GM12878 (cell line): ENCODE measurements at regions not wholly inside any gene's neighbourhood (a gene's known extent, or its start where the extent isn't known, plus 50 kb on each side); places are given as distances from the start of the nearest gene placed in this dataset.

Source experiments
- ATAC-seq: fragments of 200-7000 bp; cut with Tn5 transposase; 3 replicates; pipeline ENCODE4 v1.9.1; 2020; ENCODE audit warnings: mild to moderate bottlenecking, moderate library complexity
- BruUV-seq: library from RNA; stranded (reverse); fragments of 400-500 nt; replicated peaks from 2 replicates; lab custom pipeline; 2021; lab: Mats Ljungman, UMichigan
- CTCF ChIA-PET: fragments of 300-600 bp; sonication (Branson Sonifier 250); formaldehyde crosslinking; extraction: SDS; loops from one replicate; lab custom pipeline; 2021; ENCODE audit warnings: inconsistent platforms; lab: Yijun Ruan, JAX
- POLR2A ChIA-PET: fragments of 350-600 bp; formaldehyde crosslinking; extraction: SDS; loops from one replicate; lab custom pipeline; 2021; ENCODE audit warnings: inconsistent platforms; lab: Charles Lee
- RAD21 ChIA-PET: fragments of 300-600 bp; sonication (Branson Sonifier 250); formaldehyde crosslinking; loops from one replicate; lab custom pipeline; 2023; ENCODE audit warnings: antibody characterized with exemption; ENCODE audit not compliant: unreplicated experiment; lab: Charles Lee
- SMC1A ChIA-PET: fragments of 300-600 bp; sonication (Branson Sonifier 250); formaldehyde crosslinking; loops from one replicate; lab custom pipeline; 2023; ENCODE audit not compliant: unreplicated experiment, uncharacterized antibody; lab: Charles Lee
- DNase-seq: peaks from one replicate; pipeline ENCODE4 v3.0.0-alpha.2; 2011; ENCODE audit warnings: low read depth, low spot score
- FAIRE-seq: peaks from 3 replicates; lab custom pipeline; 2011; peaks lifted over from hg19 to GRCh38; lab: Jason Lieb, UNC
- H2AFZ ChIP-seq: 2 replicates; pipeline ENCODE4 v1.6.0; 2011; ENCODE audit warnings: low read depth, low read length, control low read depth; ENCODE audit not compliant: control insufficient read depth
- H3K27ac ChIP-seq: 2 replicates; pipeline ENCODE4 v1.5.1; 2011; ENCODE audit warnings: control low read depth; ENCODE audit not compliant: control insufficient read depth, insufficient read depth
- H3K27me3 ChIP-seq, 2 experiments: replicated peaks in 1 of 2; 2 replicates each; pipeline versions ENCODE4 v1.6.0 to v1.6.1; 2011; ENCODE audit warnings: low read length in 1 of 2; ENCODE audit not compliant: control insufficient read depth in 2 of 2, insufficient read depth in 2 of 2
- H3K36me3 ChIP-seq, 2 experiments: 2 replicates each; pipeline ENCODE4 v1.5.1; 2011; ENCODE audit warnings: low read length in 1 of 2; ENCODE audit not compliant: control insufficient read depth in 2 of 2, insufficient read depth in 2 of 2
- H3K4me1 ChIP-seq: 2 replicates; pipeline ENCODE4 v1.6.1; 2011; ENCODE audit warnings: mild to moderate bottlenecking, low read length, moderate library complexity, mixed read lengths; ENCODE audit not compliant: control insufficient read depth, insufficient read depth
- H3K4me2 ChIP-seq: 2 replicates; pipeline ENCODE4 v1.6.0; 2011; ENCODE audit warnings: control low read depth; ENCODE audit not compliant: control insufficient read depth, insufficient read depth
- H3K4me3 ChIP-seq: fragments of 200-600 bp; sonication (generic); 2 replicates; pipeline ENCODE4 v1.5.1; 2016
- H3K79me2 ChIP-seq: 2 replicates; pipeline ENCODE4 v1.6.0; 2011; ENCODE audit warnings: low read length; ENCODE audit not compliant: control insufficient read depth, insufficient read depth
- H3K9ac ChIP-seq: 2 replicates; pipeline ENCODE4 v1.8.0; 2011; ENCODE audit warnings: low read length, control low read depth, mixed read lengths; ENCODE audit not compliant: control insufficient read depth, insufficient read depth
- H3K9me3 ChIP-seq: replicated peaks from 3 replicates; pipeline ENCODE4 v1.5.1; 2011; ENCODE audit warnings: mild to moderate bottlenecking, low read length; ENCODE audit not compliant: control insufficient read depth, insufficient read depth
- H4K20me1 ChIP-seq: 2 replicates; pipeline ENCODE4 v1.6.0; 2011; ENCODE audit not compliant: control insufficient read depth, insufficient read depth
- BACH1 ChIP-seq: fragments of 450-650 bp; IDR thresholded peaks from 2 replicates; pipeline ENCODE4 v1.6.1; 2017; ENCODE audit warnings: mild to moderate bottlenecking, borderline replicate concordance
- EZH2 ChIP-seq: IDR thresholded peaks from 2 replicates; pipeline ENCODE4 v1.6.1; 2012; ENCODE audit warnings: low read depth, mild to moderate bottlenecking, control low read depth, inconsistent platforms, low read length, borderline replicate concordance; ENCODE audit not compliant: control insufficient read depth
- KDM1A ChIP-seq: fragments of 200-600 bp; sonication (generic); IDR thresholded peaks from 2 replicates; pipeline ENCODE4 v1.6.1; 2016; ENCODE audit warnings: borderline replicate concordance
- KLF5 ChIP-seq: fragments of 450-650 bp; IDR thresholded peaks from 2 replicates; pipeline ENCODE4 v1.6.1; 2014; ENCODE audit warnings: mild to moderate bottlenecking; ENCODE audit not compliant: partially characterized antibody
- NFXL1 ChIP-seq: fragments of 450-650 bp; IDR thresholded peaks from 2 replicates; pipeline ENCODE4 v1.6.1; 2017; ENCODE audit warnings: antibody characterized with exemption, mild to moderate bottlenecking, borderline replicate concordance
- NRF1 ChIP-seq: conservative IDR thresholded peaks from 2 replicates; pipeline ENCODE4 v1.6.1; 2011; ENCODE audit warnings: mild to moderate bottlenecking, low read depth, low read length, improper control_type of control experiment
- POLR2AphosphoS5 ChIP-seq: IDR thresholded peaks from 2 replicates; pipeline ENCODE4 v1.6.1; 2011; ENCODE audit warnings: mild to moderate bottlenecking, low read length, inconsistent platforms
- WRNIP1 ChIP-seq: IDR thresholded peaks from 2 replicates; pipeline ENCODE4 v1.6.1; 2011; ENCODE audit warnings: low read depth, low read length, improper control_type of control experiment, borderline replicate concordance
- YBX1 ChIP-seq: fragments of 450-650 bp; IDR thresholded peaks from 2 replicates; pipeline ENCODE4 v1.6.1; 2016; ENCODE audit warnings: antibody characterized with exemption
- ZBED1 ChIP-seq: IDR thresholded peaks from 2 replicates; pipeline ENCODE4 v1.6.1; 2016; ENCODE audit warnings: borderline replicate concordance
- ZNF274 ChIP-seq: IDR thresholded peaks from one replicate; pipeline ENCODE4 v1.8.0; 2011; ENCODE audit not compliant: insufficient read length, insufficient read depth
- WGBS: methylation state at CpG from one replicate; pipeline ENCODE4 v1.1.6; 2016; ENCODE audit warnings: low lambda C conversion rate; ENCODE audit not compliant: insufficient replicate concordance, insufficient coverage; ENCODE audit errors: missing lambda C conversion rate; 5-methylcytosine and 5-hydroxymethylcytosine counted together
- in situ Hi-C: fragments of 300-500 bp; cut with MboI; formaldehyde crosslinking; loops from 9 replicates; pipeline ENCODE4 v1.14.3; 2018; ENCODE audit warnings: mixed read lengths
- intact Hi-C: fragments of 100-400 bp; cut with micrococcal nuclease; formaldehyde crosslinking; loops from one replicate; pipeline ENCODE4 v1.14.2; 2022; ENCODE audit not compliant: unreplicated experiment
- TF ChIP-seq, protein P1 (sequence below): IDR thresholded peaks from 2 replicates; pipeline ENCODE4 v1.6.1; 2011; ENCODE audit warnings: borderline replicate concordance, low read depth, mild to moderate bottlenecking, moderate library complexity, mixed read lengths, low read length; ENCODE audit not compliant: insufficient read depth; ENCODE audit errors: extremely low read length
- TF ChIP-seq, protein P2 (sequence below), 3 experiments: IDR thresholded peaks in 2 of 3; conservative IDR thresholded peaks in 1 of 3; 2 replicates each; pipeline ENCODE4 v1.5.1; 2011; ENCODE audit warnings: low read depth in 3 of 3, low read length in 3 of 3, mild to moderate bottlenecking in 3 of 3, control low read depth in 2 of 3, moderate library complexity in 2 of 3, inconsistent platforms in 1 of 3, mixed read lengths in 1 of 3; ENCODE audit not compliant: control insufficient read depth in 2 of 3, insufficient read depth in 1 of 3; ENCODE audit errors: extremely low read depth in 1 of 3
- TF ChIP-seq, protein P3 (sequence below): IDR thresholded peaks from 2 replicates; pipeline ENCODE4 v1.6.1; 2012; ENCODE audit warnings: low read depth, low read length, improper control_type of control experiment
- TF ChIP-seq, protein P4 (sequence below): fragments of 450-650 bp; formaldehyde crosslinking; IDR thresholded peaks from 2 replicates; pipeline ENCODE4 v1.4.0; 2022; ENCODE audit warnings: mild to moderate bottlenecking, moderate library complexity
- TF ChIP-seq, protein P5 (sequence below): fragments of 450-650 bp; conservative IDR thresholded peaks from 2 replicates; pipeline ENCODE4 v1.6.1; 2017; ENCODE audit warnings: mild to moderate bottlenecking, moderate library complexity

DNA sequence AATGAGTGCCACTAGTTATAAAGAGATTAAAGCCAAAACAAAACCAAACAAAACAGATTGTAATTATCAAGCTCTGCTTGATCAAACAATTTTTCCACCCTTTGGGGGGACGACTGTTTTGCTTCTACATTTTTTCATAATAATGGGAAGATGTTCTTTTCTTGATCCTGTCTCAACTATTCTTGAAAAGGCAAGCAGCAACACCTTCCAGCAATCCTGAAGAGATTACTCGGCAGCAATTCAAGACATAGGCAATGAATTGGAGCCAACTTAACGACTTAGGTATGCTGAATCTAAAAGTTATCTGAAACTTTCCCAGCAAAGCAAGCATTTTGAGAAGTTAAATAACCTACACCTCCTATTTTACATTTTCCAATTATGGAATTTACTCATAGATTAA lies 69.9 kb upstream of the SLC38A4 start:
- TF ChIP-seq POLR2AphosphoS5 (no peak), YBX1 (no peak), ZNF274 (no peak), NRF1 (no peak), WRNIP1 (no peak), BACH1 (no peak), KLF5 (no peak), ZBED1 (no peak), KDM1A (no peak), NFXL1 (no peak), EZH2 (no peak)
- TF ChIP-seq, protein P1, sequence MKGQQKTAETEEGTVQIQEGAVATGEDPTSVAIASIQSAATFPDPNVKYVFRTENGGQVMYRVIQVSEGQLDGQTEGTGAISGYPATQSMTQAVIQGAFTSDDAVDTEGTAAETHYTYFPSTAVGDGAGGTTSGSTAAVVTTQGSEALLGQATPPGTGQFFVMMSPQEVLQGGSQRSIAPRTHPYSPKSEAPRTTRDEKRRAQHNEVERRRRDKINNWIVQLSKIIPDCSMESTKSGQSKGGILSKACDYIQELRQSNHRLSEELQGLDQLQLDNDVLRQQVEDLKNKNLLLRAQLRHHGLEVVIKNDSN: no peak
- TF ChIP-seq, protein P2, sequence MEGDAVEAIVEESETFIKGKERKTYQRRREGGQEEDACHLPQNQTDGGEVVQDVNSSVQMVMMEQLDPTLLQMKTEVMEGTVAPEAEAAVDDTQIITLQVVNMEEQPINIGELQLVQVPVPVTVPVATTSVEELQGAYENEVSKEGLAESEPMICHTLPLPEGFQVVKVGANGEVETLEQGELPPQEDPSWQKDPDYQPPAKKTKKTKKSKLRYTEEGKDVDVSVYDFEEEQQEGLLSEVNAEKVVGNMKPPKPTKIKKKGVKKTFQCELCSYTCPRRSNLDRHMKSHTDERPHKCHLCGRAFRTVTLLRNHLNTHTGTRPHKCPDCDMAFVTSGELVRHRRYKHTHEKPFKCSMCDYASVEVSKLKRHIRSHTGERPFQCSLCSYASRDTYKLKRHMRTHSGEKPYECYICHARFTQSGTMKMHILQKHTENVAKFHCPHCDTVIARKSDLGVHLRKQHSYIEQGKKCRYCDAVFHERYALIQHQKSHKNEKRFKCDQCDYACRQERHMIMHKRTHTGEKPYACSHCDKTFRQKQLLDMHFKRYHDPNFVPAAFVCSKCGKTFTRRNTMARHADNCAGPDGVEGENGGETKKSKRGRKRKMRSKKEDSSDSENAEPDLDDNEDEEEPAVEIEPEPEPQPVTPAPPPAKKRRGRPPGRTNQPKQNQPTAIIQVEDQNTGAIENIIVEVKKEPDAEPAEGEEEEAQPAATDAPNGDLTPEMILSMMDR (IDR thresholded peaks at IDR 0.05 in 2 of 3, conservative IDR thresholded peaks at IDR 0.05 in 1 of 3; ENCODE audit: control insufficient read depth in 2 of 3, extremely low read depth in 1 of 3, insufficient read depth in 1 of 3, low read depth in 3 of 3, low read length in 3 of 3): no peak
- TF ChIP-seq, protein P3, sequence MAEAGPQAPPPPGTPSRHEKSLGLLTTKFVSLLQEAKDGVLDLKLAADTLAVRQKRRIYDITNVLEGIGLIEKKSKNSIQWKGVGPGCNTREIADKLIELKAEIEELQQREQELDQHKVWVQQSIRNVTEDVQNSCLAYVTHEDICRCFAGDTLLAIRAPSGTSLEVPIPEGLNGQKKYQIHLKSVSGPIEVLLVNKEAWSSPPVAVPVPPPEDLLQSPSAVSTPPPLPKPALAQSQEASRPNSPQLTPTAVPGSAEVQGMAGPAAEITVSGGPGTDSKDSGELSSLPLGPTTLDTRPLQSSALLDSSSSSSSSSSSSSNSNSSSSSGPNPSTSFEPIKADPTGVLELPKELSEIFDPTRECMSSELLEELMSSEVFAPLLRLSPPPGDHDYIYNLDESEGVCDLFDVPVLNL: no peak
- TF ChIP-seq, protein P4, sequence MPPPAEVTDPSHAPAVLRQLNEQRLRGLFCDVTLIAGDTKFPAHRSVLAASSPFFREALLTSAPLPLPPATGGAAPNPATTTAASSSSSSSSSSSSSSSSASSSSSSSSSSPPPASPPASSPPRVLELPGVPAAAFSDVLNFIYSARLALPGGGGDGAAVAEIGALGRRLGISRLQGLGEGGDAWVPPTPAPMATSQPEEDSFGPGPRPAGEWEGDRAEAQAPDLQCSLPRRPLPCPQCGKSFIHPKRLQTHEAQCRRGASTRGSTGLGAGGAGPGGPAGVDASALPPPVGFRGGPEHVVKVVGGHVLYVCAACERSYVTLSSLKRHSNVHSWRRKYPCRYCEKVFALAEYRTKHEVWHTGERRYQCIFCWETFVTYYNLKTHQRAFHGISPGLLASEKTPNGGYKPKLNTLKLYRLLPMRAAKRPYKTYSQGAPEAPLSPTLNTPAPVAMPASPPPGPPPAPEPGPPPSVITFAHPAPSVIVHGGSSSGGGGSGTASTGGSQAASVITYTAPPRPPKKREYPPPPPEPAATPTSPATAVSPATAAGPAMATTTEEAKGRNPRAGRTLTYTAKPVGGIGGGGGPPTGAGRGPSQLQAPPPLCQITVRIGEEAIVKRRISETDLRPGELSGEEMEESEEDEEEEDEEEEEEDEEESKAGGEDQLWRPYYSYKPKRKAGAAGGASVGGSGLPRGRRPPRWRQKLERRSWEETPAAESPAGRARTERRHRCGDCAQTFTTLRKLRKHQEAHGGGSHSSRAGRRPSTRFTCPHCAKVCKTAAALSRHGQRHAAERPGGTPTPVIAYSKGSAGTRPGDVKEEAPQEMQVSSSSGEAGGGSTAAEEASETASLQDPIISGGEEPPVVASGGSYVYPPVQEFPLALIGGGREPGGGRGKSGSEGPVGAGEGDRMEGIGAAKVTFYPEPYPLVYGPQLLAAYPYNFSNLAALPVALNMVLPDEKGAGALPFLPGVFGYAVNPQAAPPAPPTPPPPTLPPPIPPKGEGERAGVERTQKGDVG: no peak
- TF ChIP-seq, protein P5, sequence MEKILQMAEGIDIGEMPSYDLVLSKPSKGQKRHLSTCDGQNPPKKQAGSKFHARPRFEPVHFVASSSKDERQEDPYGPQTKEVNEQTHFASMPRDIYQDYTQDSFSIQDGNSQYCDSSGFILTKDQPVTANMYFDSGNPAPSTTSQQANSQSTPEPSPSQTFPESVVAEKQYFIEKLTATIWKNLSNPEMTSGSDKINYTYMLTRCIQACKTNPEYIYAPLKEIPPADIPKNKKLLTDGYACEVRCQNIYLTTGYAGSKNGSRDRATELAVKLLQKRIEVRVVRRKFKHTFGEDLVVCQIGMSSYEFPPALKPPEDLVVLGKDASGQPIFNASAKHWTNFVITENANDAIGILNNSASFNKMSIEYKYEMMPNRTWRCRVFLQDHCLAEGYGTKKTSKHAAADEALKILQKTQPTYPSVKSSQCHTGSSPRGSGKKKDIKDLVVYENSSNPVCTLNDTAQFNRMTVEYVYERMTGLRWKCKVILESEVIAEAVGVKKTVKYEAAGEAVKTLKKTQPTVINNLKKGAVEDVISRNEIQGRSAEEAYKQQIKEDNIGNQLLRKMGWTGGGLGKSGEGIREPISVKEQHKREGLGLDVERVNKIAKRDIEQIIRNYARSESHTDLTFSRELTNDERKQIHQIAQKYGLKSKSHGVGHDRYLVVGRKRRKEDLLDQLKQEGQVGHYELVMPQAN: no peak
- no peak overlapping the region for H2AFZ ChIP-seq

More for the DNA sequence above, 69.9 kb upstream of the SLC38A4 start:
- Histone ChIP-seq H3K27me3 (no peaks in the 10 kb centered on the region), H3K9me3 (no peaks in the 10 kb centered on the region), H3K27ac (no peak overlapping the region), H3K4me1 (no peaks in the 10 kb centered on the region), H3K9ac (no peak overlapping the region), H3K4me2 (no peak overlapping the region), H4K20me1 (no peaks in the 10 kb centered on the region), H3K4me3 (no peak overlapping the region), H3K79me2 (no peaks in the 10 kb centered on the region), H3K36me3 (no peaks in the 10 kb centered on the region)
- BruUV-seq: no TSS peak
- FAIRE-seq (no peak), DNase-seq (no peak), ATAC-seq (no peak)
- CTCF ChIA-PET: no interaction called here
- RAD21 ChIA-PET: no interaction called here
- SMC1A ChIA-PET: no interaction called here
- POLR2A ChIA-PET: no interaction called here
- intact Hi-C loops (no loop called here), in situ Hi-C loops (no loop called here)
- 17% methylated on average over 3 of the region's 3 CpGs for WGBS
